Fibroblast of the aortic adventitia (primary cell): ENCODE measurements at regions not wholly inside any gene's neighbourhood (a gene's known extent, or its start where the extent isn't known, plus 50 kb on each side); places are given as distances from the start of the nearest gene placed in this dataset.

ENCODE experiments used
- DNase-seq: peaks from one replicate; pipeline ENCODE4 v3.0.0-alpha.2; 2010; ENCODE audit warnings: low read depth
- H3K4me3 ChIP-seq: 2 replicates; pipeline ENCODE4 v1.5.1; 2011; ENCODE audit warnings: low read depth, mild to moderate bottlenecking, control low read depth, low read length, moderate library complexity
- TF ChIP-seq, protein P1 (sequence below): IDR thresholded peaks from 2 replicates; pipeline ENCODE4 v1.5.1; 2011; ENCODE audit warnings: mild to moderate bottlenecking, low read length, control low read depth, inconsistent platforms; ENCODE audit not compliant: insufficient read depth

DNA sequence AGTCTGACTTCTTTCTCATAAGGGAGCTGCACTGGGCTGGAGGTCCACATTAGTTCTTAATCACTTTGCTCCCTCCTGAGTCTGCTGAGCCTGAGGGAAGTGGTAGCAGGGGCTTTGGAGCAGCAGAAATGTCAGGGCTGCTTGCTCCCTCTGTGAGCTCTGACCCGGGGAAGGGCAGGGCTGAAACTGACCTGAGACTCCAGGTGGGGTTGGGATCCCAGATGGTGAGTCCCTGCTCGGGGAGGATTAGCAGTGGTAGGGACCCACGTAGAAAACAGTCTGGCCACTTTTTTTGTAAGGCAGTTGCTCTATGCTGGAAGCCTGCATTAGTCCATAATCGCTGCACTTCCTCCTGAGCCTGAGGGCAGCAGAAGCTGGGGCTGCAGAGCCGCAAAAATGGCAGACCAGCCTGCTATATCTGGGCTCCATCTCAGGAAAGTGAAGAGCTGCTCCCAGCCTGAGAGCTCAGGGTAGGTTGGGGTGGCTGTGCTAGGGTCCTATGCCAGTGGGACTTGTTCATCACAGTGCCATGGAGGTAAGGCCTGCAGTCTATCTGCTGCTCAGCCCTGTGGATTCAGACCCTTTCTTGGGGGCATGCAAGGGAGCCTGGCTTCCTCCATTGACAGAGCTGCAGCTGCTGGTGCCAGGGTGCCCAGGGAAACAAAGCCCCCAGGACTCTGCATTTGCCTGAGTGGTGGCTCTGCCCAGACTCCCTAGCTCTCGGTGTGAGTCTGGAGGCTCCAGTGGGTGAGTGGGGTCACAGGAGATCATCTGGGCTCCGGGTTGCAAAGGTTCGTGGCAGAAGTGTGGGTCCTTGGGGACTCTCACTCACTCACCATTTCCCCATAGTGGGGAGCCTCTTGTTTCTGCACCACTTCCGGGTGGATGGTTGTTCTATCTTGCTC, 854.3 kb downstream of the LUZP2 start:
- DNase-seq: no peak
- TF ChIP-seq, protein P1, sequence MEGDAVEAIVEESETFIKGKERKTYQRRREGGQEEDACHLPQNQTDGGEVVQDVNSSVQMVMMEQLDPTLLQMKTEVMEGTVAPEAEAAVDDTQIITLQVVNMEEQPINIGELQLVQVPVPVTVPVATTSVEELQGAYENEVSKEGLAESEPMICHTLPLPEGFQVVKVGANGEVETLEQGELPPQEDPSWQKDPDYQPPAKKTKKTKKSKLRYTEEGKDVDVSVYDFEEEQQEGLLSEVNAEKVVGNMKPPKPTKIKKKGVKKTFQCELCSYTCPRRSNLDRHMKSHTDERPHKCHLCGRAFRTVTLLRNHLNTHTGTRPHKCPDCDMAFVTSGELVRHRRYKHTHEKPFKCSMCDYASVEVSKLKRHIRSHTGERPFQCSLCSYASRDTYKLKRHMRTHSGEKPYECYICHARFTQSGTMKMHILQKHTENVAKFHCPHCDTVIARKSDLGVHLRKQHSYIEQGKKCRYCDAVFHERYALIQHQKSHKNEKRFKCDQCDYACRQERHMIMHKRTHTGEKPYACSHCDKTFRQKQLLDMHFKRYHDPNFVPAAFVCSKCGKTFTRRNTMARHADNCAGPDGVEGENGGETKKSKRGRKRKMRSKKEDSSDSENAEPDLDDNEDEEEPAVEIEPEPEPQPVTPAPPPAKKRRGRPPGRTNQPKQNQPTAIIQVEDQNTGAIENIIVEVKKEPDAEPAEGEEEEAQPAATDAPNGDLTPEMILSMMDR: no peak
- H3K4me3 ChIP-seq: no peak overlapping the region

- TF ChIP-seq, protein P1: no peak
- no peak overlapping the region for H3K4me3 ChIP-seq
These were observed 860.3 kb downstream of the LUZP2 start for GRCh38 chr11:25357133-25357532.

GRCh38 chr11:25377466-25377865, 880.6 kb downstream of the LUZP2 start:
- TF ChIP-seq, protein P1: no peak
- no peak for DNase-seq
- H3K4me3 ChIP-seq: no peak overlapping the region

More at GRCh38 chr11:25357133-25357532, 860.3 kb downstream of the LUZP2 start:
- no peak for DNase-seq

- peak; percentile 1 for DNase-seq
- TF ChIP-seq, protein P1: no peak
- no peak overlapping the region for H3K4me3 ChIP-seq
These were observed 900.0 kb downstream of the LUZP2 start for GRCh38 chr11:25396847-25397246.

DNA sequence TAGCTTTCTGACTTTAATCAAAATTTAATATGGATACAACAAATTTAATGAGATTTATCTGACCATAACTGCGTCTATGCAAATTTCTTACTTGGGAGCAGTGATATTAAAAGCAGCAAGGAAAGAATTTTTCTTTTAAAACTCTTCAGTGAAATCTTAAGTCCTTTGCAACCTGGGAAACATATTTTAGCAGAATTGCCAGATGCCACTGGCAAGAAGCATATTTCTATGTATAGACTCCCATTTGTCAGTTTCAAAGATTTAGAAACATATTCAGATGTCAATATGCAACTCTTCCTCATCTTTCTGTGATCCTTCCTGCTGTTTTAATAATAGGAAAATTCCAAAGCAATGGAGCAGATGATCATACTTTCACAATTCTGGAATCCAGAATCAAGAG, 911.3 kb downstream of the LUZP2 start:
- TF ChIP-seq, protein P1: no peak
- no peak for DNase-seq
- no peak overlapping the region for H3K4me3 ChIP-seq

- no peak for DNase-seq
- TF ChIP-seq, protein P1: no peak
- no peak overlapping the region for H3K4me3 ChIP-seq
These were observed 916.1 kb upstream of the ANO3 start for GRCh38 chr11:25415793-25416192.
